ENCODE measurements at regions not wholly inside any gene's neighbourhood (a gene's known extent, or its start where the extent isn't known, plus 50 kb on each side); places are given as distances from the start of the nearest gene placed in this dataset.

DNA sequence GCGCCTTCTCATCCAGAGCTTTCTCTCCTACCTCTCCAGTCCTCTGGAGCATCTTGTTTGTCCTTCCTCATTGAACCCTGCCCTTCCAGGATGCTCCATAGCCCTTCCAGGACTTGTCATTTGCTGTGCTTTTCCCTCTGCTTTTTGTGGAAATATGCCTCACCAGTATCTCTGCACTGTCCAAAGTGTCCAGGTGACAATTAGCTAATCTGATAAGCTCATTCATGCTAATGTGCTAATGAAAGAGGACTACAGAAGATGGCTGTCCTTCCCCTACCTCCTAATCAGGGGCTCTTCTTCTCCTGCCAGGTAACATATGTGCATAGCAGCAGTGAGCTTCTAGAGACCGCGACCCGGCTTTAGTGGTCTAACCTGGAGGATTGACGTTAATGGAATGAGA is 58.4 kb upstream of the OTX2 start:
- no peak for DNase-seq

DNA sequence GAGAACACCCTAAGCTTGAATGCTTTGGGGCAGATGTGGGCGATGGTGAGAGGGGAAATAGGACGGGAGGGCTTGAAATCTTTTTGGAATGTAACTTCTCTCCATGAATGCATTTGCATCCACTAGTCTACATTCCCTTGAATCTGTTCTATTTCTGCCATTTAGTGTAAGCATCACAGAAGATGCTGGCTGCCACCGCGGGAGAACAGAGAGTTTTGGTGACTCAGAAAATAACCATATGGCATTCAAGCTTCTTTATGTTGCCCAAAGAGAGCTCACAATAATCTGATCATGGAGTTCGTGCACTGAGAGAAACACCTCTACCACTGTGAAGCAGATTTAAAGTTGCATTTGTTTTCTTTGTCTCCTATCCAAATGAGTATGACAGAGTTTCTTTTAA is 52.6 kb upstream of the OTX2 start:
- DNase-seq, result peak in 1 of 51 donors; percentile 25

DNA sequence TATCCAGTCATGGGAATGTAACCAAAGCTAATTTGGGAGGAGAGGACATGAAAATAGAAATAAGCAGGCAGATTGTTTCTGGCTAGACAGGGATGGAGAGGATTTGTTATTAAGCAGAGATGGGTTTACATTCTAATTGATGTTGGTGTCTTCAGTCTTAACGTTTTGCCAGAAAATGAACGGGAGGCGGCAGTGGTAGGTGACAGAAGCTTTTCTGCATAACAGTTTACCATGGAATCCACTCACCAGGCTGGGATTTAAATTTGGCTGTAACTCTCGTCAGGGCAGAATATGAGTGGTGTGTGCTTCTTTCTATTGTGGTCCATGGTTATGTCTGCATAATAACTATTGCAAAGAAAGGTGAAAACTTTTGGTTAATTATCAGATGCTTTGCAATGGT is 50.2 kb upstream of the OTX2 start:
- DNase-seq, result no peak

All from hypothalamus (tissue), 51 donors.